C4-2B (cell line): ENCODE measurements at regions not wholly inside any gene's neighbourhood (a gene's known extent, or its start where the extent isn't known, plus 50 kb on each side); places are given as distances from the start of the nearest gene placed in this dataset.

Experiments
- CTCF ChIP-seq: fragments of 450-650 bp; conservative IDR thresholded peaks from 2 replicates; pipeline ENCODE4 v1.5.1; 2017; ENCODE audit warnings: mild to moderate bottlenecking
- ZFX ChIP-seq: fragments of 450-650 bp; IDR thresholded peaks from 2 replicates; pipeline ENCODE4 v1.6.1; 2017

GRCh38 chr22:48080316-48081165 is 1318.1 kb downstream of the TBC1D22A start:
- TF ChIP-seq CTCF (no peak), ZFX (no peak)
